ENCODE measurements at regions not wholly inside any gene's neighbourhood (a gene's known extent, or its start where the extent isn't known, plus 50 kb on each side); places are given as distances from the start of the nearest gene placed in this dataset.

DNA sequence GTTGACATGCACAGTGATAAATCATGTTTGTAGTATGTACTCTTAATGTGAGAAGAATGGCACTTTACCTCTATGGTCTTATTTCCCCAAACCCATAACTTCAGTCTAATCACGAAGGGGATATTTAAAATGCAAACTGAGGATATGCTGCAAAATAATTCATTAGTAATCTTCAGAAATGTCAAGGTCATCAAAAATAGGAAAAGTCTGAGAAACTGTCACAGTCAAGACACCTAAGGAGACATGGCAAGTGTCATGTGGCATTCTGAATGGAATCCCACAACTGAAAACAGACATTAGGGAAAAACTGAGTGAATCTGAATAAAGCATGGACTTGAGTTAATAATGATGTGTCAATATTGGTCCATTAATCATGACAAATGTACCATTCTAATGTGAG is 605.5 kb upstream of the ANKRD30A start:
- TF ChIP-seq, protein P1, sequence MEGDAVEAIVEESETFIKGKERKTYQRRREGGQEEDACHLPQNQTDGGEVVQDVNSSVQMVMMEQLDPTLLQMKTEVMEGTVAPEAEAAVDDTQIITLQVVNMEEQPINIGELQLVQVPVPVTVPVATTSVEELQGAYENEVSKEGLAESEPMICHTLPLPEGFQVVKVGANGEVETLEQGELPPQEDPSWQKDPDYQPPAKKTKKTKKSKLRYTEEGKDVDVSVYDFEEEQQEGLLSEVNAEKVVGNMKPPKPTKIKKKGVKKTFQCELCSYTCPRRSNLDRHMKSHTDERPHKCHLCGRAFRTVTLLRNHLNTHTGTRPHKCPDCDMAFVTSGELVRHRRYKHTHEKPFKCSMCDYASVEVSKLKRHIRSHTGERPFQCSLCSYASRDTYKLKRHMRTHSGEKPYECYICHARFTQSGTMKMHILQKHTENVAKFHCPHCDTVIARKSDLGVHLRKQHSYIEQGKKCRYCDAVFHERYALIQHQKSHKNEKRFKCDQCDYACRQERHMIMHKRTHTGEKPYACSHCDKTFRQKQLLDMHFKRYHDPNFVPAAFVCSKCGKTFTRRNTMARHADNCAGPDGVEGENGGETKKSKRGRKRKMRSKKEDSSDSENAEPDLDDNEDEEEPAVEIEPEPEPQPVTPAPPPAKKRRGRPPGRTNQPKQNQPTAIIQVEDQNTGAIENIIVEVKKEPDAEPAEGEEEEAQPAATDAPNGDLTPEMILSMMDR (IDR thresholded peaks at IDR 0.05): no peak
- no peaks in the 10 kb centered on the region for H3K9me3 ChIP-seq (ENCODE audit: control insufficient read depth, low read length)
- no peak overlapping the region for H2AFZ ChIP-seq
- no peaks in the 10 kb centered on the region for H3K36me3 ChIP-seq (ENCODE audit: control insufficient read depth, insufficient read depth, low read length)
- H3K4me1 ChIP-seq: no peaks in the 10 kb centered on the region
- no peaks in the 10 kb centered on the region for H3K27me3 ChIP-seq (ENCODE audit: control insufficient read depth, insufficient read depth, low read length)
- H3K27ac ChIP-seq: no peak overlapping the region
- no peaks in the 10 kb centered on the region for H3K79me2 ChIP-seq
- no peak overlapping the region for H3K4me2 ChIP-seq (ENCODE audit: low read length)
- no peak overlapping the region for H3K4me3 ChIP-seq (ENCODE audit: low read depth, low read length)
- H3K9ac ChIP-seq: no peak overlapping the region

DNA sequence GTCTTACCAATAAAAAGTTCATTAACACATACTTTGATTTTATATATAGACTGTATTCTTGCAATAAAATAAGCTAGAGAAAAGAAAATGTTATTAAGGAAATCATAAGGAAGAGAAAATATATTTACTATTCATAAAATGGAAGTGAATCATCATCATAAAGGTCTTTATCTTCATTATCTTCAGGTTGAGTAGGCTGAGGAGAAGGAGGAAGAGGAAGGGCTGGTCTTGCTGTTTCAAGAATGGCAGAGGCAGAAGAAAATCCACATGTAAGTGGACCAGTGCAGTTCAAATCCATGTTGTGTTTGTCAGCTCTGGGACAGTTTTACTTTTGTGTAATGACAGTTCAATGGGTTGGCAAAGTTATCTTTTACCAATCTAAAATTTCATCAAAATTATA is 609.1 kb upstream of the ANKRD30A start:
- Histone ChIP-seq H3K27ac (no peak overlapping the region), H3K4me1 (no peaks in the 10 kb centered on the region), H3K27me3 (ENCODE audit: control insufficient read depth, insufficient read depth, low read length) (no peaks in the 10 kb centered on the region), H3K9me3 (ENCODE audit: control insufficient read depth, low read length) (no peaks in the 10 kb centered on the region), H3K4me3 (ENCODE audit: low read depth, low read length) (no peak overlapping the region), H3K4me2 (ENCODE audit: low read length) (no peak overlapping the region), H2AFZ (no peak overlapping the region), H3K9ac (no peak overlapping the region), H3K36me3 (ENCODE audit: control insufficient read depth, insufficient read depth, low read length) (no peaks in the 10 kb centered on the region), H3K79me2 (no peaks in the 10 kb centered on the region)
- TF ChIP-seq, protein P1 (IDR thresholded peaks at IDR 0.05): no peak

DNA sequence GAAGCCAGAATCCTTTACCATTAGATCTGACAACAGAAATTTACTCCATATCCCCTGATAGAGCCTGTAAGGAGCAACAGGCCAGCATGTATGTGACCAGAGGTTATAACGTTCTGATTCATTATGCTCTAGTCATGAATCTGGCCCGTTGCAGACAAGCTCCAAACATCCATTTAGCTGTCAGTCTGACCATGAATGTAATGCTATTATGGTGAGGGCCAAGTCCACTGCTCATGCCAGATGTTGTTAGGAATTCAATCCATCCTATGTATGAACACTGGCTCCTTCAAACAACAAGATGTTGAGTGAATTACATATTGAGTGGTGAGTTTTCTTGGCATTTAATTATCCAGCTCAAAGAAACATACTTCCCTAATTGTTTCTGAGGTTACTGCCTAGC is 610.1 kb upstream of the ANKRD30A start:
- Histone ChIP-seq H3K79me2 (no peaks in the 10 kb centered on the region), H3K27me3 (ENCODE audit: control insufficient read depth, insufficient read depth, low read length) (no peaks in the 10 kb centered on the region), H2AFZ (no peak overlapping the region), H3K4me1 (no peaks in the 10 kb centered on the region), H3K27ac (no peak overlapping the region), H3K4me2 (ENCODE audit: low read length) (no peak overlapping the region), H3K4me3 (ENCODE audit: low read depth, low read length) (no peak overlapping the region), H3K9me3 (ENCODE audit: control insufficient read depth, low read length) (no peaks in the 10 kb centered on the region), H3K36me3 (ENCODE audit: control insufficient read depth, insufficient read depth, low read length) (no peaks in the 10 kb centered on the region), H3K9ac (no peak overlapping the region)
- TF ChIP-seq, protein P1 (IDR thresholded peaks at IDR 0.05): no peak

DNA sequence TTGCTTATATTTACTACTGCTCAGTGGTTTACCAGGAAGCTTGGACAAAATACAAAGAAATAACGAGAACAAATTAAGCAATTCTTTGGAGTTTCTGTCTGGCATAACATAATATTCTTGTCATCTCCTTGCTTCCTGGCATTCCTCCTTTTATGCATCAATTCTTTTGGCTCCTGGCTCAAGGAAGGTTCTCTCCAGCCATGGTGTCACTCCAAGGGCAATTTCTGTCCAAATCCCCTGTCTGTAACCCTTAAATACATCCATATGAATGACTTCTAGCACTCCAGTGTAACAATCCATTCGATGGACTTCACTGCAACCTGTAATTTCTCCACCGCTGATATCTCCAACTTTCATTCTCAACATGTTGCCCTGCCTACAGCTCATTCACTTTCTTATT is 617.7 kb upstream of the ANKRD30A start:
- no peak overlapping the region for H3K9ac ChIP-seq
- no peak overlapping the region for H3K4me2 ChIP-seq (ENCODE audit: low read length)
- H3K36me3 ChIP-seq (ENCODE audit: control insufficient read depth, insufficient read depth, low read length): no peaks in the 10 kb centered on the region
- TF ChIP-seq, protein P1 (IDR thresholded peaks at IDR 0.05): no peak
- no peak overlapping the region for H3K4me3 ChIP-seq (ENCODE audit: low read depth, low read length)
- H3K27me3 ChIP-seq (ENCODE audit: control insufficient read depth, insufficient read depth, low read length): no peaks in the 10 kb centered on the region
- H3K79me2 ChIP-seq: no peaks in the 10 kb centered on the region
- H3K4me1 ChIP-seq: no peaks in the 10 kb centered on the region
- no peak overlapping the region for H2AFZ ChIP-seq
- no peaks in the 10 kb centered on the region for H3K9me3 ChIP-seq (ENCODE audit: control insufficient read depth, low read length)
- H3K27ac ChIP-seq: no peak overlapping the region

DNA sequence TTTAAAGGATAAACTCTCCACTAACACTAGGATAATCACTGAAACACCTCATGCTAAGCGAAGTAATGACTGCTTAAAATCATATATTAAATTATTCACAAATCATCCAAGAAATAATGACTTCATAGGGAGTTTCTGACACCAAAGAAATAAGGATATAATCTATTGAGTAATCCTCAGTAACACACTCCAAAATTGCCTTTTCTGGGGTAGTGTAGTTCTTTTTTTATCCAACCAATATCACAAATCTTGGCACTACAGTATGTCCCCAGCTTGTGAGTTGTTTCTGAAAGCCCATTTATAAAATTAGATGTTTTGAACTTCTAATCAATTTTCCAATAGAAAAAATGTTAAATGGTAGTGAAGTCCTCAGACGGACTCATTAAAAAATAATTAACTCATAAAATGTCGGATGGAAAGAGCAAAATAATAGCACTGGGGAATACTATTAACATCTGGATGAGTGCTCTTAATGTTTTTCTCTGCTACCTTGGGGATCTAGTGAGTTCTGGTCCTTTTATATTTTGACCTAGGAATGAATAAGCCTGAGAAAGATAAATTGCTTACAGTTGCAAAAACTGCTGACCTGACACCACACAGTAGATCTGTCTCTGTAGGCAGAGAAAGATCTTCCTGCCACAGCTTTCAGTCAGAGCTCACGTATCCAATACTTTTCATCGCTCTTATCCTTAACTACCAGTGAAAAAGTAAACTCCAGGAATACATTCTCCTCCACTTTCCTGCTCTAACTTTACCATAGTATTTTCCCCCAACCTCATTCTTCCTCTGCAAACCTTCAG is 618.5 kb upstream of the ANKRD30A start:
- TF ChIP-seq, protein P1 (IDR thresholded peaks at IDR 0.05): no peak
- Histone ChIP-seq H3K79me2 (no peaks in the 10 kb centered on the region), H3K27ac (no peak overlapping the region), H3K4me2 (ENCODE audit: low read length) (no peak overlapping the region), H3K4me1 (no peaks in the 10 kb centered on the region), H3K4me3 (ENCODE audit: low read depth, low read length) (no peak overlapping the region), H3K9me3 (ENCODE audit: control insufficient read depth, low read length) (no peaks in the 10 kb centered on the region), H3K27me3 (ENCODE audit: control insufficient read depth, insufficient read depth, low read length) (no peaks in the 10 kb centered on the region), H3K9ac (no peak overlapping the region), H2AFZ (no peak overlapping the region), H3K36me3 (ENCODE audit: control insufficient read depth, insufficient read depth, low read length) (no peaks in the 10 kb centered on the region)

Measured in parathyroid adenoma (tissue), 2 donors.